ENCODE measurements at regions not wholly inside any gene's neighbourhood (a gene's known extent, or its start where the extent isn't known, plus 50 kb on each side); places are given as distances from the start of the nearest gene placed in this dataset.

DNA sequence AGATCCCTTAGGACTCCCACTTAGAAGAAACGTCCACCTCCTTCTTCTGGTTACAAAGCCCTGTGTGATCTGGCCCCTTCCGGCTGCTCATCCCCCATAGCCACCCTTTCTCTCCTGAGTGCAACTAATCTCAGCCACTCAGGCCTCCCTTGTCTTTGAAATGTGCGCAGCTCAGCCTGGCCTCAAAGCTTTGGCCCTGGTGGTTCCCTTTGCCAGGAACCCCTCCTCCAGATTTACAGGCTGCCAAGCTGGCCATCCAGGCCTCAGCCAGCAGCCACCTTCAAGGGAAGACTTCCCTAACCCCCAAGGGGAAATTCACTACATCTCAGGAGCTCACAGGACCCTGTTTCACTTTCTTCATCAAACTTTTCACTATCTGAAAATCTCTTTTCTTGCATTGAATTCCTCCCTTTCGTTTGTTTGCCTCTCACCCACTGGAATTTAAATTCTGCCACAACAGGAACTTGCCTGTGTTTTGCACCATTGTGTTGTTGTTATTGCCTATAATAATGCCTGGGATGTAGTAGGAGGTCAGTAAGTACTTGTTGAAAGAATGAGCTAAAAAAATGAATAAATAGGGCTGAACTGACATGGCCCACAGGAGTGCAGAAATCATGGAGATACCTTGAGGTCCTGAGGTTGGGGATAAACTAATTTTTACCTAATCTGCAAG is 109.5 kb upstream of the PFN2 start:
- DNase-seq = no peak

DNA sequence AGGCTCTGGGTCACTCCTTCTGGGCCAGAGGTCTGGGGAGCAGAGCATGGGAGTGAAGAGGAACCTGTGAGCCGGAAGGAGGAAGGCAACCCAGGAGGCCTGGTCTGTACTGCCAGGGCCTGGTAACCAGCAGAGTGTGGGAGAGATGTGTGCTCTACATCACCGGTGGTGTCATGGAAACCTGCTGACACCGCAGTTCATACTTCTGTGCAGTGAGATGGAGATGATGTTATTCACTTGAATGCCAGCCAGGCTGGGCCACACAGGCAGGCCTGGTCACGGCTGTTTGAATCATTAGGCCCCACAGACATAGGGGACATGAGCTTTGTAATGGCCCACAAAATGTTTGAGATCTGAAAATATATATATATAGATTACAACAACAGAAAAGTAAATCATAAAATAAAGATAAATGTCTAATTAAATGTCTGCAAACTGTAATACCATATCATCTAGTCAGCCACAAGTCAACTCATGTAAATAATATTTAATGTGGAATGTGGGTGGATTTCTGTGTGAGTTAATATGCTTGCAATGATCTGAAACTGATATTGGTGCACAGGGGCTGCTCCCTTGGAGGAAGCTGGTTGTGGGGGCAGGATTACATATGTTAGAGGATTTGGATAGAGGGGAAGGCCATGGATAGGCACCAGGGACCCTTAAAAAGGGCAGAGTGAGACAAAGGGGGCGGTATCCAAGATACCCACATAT is 108.5 kb upstream of the PFN2 start:
- no peak for DNase-seq

DNA sequence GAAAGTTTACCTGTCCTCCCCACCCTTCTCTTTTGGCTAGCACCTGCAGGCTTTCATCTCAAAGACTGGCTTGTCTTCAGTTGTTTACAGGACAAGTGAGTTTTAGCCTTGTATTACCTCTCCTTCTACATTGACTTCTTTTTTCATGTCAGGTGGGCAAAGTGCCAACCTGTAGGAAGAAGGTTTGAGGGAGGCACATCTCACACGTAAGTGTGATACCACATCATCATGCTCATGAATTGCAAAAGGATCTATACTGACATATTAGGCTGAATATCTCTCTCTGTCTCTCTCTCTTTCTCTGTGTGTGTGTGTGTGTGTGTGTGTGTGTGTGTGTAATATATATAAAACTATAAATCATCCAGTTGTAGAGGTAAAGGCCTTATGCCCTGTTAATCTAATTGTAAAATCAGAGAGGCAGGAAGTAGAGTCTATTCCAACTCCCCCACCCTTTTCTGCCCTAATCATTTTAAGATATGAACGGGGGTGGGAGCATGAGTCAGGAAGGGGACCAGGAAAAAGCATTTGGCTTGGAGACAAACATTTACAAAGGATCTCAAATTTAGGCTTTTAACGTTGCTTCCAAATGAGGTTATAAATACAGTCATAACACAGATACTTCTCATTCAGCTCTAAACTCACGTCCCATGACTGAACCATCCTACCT is 107.0 kb upstream of the PFN2 start:
- DNase-seq = no peak

DNA sequence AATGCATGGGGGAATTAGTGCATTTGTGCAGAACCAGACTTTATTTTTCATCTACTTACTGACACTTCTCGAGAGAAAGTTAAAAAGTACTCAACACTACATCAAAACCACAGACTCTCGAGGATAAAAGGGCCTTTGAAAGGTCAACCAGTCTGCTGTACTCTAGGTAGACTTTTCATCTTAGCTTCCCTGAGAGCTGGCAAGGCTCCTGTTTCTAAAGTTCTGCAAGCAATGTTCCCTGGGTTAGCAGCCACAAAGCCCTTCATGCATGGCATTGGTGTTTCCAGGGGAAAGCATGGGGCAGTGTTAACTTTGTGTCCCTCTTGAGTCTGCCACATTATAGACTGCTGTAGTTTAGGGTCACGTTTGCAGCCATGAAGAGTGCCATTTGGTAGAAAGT is 106.4 kb upstream of the PFN2 start:
- no peak for DNase-seq

DNA sequence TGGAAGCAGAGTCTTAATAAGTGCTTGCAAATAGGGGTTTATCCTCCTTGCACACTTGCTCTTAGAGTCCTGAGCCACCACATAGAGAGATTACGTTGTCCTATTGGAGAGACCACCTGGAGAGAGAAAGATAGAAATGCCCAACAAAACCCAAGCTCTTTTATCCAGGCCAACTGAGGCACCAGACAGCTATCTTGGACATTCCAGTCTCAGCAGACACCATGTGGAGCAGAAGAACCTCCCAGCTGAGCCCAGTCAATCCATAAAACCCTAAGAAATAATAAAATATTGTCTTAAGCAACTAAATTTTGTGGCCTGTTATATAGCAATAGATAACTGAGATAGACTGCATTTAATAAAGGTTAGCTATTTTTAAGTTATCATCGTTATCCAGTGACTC is 105.7 kb upstream of the PFN2 start:
- no peak for DNase-seq

DNA sequence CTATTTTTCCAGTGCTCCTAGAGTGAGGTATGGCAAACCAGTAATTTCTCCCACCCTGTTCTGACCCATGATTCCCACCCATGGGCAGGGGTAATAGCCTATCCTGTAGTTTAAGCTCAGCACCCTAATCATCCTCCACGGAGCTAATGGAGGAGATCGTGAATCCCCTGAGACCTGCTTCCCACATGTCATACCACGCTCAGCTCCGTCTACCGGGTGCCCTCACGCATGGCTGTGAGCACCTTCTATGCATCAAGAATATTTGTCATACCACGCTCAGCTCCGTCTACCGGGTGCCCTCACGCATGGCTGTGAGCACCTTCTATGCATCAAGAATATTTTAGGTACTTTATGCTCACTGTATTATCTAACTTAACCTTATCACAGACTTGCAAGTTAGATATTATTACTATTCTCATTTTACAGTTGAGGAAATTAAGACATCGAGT is 104.7 kb upstream of the PFN2 start:
- DNase-seq = no peak

DNA sequence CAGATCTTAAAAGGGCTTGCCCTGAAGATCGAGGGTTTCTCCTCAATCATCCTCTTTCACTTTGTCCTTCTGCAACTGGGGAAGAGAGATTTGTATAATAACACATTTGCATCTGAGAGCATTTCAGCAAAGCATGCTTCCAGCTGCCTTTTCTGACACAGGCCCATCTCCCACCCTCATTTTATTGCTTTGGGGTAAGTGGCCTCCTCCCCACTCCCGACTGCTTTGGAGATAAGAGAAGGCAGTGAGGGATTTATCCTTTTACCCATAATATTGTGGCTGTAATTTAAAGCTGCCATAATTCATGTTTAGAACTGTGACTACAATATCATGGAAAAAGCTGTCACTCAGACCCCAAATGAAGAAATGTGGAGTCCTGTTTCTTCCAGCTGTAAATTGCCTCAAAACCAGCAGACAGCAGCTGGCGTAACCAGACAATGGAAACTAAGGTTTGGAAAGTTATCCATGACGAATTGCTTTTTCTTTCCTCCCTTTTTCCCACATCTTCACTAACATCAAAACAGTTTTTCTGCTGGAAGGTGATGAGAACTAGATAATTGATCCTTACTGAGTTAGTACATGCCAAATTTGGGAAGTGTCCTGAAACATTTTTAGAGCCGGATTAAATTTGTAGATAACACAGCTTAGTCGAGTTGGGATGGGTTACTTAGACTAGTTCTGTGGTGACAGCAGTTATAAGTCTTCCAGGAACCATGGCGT is 104.2 kb upstream of the PFN2 start:
- no peak for DNase-seq

DNA sequence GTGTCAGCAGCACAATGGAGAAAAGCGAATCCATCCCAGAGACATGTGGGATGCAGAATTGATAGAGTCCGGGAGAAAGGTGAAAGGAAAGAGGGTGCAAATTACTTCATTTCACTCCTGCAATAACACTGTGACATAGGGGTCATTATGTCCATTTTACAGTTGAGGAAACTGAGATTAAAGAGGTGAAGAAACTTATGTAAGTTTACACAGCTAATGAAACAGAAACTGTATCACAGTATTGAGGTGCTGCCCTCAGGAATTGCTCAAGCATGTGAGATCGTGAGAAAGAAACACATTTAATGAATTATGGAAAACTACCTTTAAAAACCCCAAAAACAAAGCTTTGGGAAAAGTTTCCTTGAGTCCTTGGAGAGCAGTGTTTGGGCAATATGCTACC is 103.6 kb upstream of the PFN2 start:
- DNase-seq = no peak

DNA sequence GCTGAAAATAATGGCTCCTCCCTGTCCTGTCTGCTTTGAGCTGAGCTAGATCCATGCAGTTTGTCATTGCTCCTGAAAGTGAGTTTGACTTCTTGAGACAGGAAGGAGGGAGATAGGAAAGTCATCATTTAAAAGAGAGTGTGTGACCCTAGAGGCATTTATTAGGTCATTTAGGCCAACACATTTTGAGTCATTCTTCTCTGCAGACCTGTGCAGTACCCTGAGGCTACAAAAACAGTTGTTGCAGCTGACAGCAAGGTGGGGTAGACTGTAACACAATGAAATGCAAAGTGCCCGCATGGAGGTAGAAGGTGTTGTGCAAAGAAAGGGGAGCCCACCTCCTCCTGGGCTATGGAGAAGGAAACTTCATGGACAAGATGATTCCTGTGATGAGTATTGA is 102.8 kb upstream of the PFN2 start:
- DNase-seq = no peak

DNA sequence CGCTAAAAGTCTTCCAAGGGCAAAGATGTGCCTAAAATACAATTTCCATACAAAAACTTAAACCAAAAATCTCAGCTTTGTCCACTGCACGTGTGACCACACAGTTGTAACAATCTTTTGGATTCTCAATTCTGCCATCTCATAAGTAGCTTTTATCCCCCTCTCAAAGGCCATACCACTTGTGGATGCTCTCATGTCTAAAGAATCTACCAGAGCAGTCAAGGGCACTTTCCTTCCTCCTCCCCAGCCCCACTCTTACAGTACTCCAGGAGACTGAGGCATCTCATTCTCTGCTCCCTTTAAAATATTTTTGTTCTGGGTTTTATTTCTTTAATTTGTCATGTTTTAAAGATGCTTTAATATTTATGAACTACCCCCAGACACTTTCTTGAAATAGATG is 102.3 kb upstream of the PFN2 start:
- no peak for DNase-seq

DNA sequence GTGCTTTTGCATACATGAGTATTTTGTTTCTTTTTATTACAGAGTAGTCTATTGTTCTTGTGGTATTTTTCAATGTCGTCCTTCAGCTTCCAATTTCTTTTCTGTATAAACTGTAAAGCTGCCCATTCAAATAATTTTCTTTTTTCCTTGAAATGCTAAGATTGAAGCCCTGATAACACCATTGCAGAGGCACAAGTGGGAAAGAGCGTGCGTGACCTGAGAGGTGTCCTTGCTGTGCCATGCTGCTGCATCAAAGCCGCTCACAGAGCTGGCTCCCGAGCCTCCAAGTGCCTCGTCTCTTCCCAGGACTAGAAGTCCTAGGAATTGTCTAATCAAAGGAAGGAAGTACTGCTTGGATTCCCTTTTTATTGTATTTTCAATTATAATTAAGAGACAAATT is 101.9 kb upstream of the PFN2 start:
- no peak for DNase-seq

DNA sequence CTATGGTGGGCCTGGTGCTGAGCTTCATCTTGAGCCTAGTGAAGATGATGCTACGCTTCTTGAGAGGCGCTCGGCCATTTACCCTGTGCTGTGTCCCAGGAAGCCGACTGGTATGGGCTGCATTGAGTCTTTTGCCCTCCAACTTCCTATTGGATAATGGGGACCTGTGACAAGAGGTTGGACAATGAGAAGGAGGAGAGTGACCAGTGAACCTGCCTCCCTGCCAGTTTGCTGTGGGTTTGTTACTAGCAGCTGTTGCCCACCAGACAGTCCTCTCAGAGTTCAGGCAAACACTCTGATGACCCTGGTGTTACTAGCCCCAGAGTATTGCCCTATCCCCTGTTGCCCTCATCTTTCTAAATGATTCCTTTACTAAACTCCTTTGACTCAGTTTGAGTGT is 99.6 kb upstream of the PFN2 start:
- no peak for DNase-seq

DNA sequence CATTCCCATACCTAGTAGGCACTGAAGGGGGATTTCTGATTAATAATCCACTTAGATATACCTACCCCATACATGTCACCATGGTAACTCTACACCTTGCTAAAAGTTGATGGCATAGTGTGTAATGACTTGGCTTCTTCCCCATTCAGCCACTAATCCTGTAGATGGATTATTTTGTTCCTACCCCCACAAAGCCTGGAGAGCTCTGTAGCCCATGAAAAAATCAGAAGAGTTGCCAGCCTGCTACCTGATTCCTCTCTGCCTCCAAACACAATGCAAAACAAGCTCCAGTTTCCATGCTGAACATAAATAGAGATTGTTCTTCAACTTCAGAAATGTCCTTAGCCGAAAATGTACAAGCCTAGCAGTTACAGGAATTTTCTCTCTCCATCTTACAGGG is 98.9 kb upstream of the PFN2 start:
- no peak for DNase-seq

DNA sequence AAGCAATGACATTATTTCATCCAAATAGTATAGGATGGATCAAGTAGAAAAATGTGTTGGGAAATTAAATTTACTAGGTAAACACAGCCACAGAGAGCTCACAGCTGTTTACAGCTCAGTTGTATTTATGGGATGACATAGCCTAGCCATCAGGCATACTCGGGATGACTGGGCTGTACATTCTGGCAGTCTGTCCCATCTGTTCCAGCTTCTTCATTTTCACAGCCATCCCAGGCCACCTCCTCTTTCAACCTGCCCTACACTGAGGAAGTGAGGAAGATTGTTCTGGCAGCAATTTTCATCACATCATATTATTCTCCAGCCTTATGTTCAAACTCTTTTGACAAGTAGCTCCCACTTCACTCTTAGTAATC is 98.4 kb upstream of the PFN2 start:
- no peak for DNase-seq

DNA sequence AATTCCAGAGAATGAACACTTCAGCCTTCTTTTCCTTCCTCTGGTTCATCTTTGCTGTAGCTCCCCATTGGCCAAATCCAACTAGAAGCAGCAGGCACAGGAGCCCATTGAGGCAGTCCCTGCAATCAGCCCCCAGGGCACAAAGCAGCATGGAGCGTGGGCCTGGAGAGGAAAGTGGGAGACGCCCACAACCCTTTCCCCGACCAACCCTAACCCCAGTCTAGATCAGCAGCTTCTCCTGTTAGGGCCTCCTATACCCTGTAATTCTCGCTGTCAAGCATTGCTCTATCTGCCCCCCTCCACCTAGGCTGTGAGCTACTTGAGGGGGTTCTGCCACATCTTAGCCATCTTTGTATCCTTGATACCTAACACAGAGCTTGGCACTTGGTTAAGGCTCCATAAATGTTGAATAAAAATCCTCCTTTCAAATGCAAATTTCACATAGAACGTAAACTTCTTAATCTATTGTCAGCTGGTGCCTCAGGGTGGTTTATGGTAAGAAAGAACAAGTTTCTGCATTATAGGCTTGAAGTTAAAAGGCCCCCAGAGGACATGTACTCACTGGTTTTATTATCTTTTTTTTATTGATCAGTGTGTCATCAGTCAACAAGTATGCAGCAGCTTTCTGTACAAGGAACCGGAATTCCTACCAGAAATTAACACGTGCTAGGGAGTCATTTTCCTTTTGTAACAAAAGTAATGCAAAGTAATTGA is 97.9 kb upstream of the PFN2 start:
- no peak for DNase-seq

DNA sequence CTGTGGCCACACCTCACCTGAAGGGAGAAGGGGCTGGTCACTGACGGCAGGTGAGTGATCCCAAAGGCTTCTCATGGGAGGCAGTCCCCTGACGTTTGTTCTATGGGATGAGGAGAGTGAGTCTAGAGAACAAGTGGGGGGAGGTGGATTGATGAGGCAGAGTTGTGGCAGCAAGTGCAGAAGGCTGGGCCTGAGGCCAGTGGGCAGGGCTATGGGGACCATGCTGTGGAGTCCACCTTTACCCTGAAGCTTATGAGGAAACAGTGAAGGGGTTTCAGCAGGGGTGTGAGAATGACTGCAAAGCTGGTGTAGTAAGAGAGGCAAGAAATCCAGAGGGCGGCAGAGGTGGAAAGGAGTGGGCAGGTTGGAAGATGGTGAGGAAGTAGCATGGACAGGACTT is 96.9 kb upstream of the PFN2 start:
- no peak for DNase-seq

DNA sequence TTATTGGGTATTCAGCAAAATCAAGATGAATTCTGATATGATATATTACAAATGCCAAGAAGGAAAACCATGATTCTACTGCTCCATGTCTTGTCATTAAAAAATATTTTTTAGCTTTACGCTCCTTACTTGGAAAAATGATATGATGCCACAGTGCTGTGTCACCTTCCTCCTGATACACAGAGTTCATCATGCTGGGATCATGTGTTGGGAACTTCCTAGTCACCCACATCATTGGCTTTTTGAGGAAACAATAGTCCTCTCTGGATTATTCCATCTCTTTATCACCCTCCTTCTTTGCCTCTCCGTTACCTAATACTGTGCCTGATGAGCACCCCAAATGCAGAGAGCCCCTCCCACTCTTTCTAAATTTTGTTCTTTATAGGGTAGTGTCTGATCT is 94.3 kb upstream of the PFN2 start:
- peak; percentile 48 to 59 (median 49) for DNase-seq

DNA sequence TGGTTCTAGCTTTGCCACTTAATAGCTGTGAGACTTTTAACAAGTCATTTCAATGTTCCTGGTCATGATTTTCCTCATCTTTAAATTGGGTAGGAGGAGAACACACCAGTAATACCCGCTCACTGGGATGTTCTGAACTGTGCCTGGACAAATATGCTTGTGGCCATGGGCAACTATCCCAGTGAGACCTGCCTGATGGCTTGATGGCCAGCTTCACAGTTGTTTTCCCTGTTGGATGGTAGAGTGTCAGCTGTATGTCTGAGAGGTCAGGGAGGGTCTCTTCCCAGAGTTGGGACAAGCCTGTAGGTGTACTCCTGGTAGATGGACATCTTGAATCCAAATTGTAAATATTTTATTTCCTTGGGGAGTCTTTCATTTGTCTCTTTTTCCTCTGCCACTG is 92.5 kb upstream of the PFN2 start:
- DNase-seq = no peak

DNA sequence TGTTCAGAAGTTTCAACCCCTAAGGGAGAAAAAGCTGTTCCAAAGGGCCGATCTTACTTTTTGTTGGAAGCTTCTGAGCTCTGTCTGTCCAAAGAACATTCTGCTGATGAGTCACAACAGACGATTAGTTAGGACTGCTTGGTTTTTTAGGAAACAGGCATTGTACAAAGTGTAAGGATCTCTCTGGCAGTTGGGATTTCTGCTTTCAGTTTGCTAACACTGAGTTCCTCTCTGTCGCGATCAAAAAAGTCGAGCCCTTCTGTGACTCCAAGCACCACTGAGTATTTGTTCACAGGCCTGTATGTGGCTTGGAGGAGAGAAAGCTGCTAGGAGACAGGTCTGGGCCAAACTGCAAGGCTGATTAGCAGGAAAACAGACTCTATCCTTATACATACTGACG is 91.8 kb upstream of the PFN2 start:
- DNase-seq = peak in 1 of 3 donors; percentile 6

DNA sequence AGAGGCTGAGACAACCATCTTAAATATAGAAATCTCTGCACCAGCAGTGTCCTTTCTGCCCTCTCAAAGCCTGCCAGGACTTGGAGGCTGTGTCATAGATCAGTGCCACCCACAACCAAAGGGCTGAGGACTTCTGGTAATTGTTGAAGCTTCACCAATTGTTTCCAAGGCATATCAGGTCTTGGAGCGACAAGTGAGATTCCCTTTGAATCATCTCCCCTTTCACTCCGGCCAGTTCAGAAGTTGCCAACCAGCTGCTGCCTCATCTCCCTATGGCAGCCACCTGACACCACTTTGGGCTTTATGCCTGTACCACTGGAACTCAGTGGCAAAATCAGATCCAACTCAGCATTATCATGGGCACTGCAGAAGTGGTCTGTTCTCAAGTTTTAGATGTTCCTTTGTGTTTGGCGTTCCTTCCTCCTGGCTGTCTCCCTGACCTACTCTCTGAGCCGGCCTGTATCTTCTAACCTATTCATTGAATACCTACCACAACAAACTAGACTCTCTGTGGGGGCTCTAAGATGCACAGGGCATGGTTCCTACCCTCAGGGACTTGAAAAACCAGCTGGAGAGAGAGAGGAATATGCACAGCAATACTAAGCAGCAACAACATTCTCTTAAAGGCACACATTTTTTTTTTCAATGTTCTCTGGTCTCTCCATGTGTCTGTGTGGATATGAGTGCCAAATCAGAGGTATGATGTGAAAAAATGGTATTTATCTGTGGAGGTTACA is 90.8 kb upstream of the PFN2 start:
- DNase-seq = no peak

DNA sequence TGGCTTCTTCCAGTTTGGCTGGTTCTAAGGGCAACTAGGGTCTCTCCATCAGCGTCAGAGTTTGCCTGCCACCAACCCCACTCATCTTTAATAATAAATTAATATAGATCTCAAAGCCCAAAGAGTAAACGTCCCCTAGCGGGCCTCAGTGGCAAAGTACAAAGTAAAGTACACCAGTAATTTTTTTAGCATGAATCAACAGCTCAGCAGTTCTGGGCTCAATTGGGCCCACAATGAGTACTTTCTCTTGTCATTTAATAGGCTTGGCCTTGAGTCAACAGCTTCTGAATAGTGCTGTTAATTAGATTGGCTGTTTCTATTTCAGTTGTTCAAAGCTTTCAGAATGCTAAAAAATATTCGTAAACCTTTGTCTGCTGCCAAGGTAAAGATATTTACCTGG is 89.0 kb upstream of the PFN2 start:
- DNase-seq = no peak

DNA sequence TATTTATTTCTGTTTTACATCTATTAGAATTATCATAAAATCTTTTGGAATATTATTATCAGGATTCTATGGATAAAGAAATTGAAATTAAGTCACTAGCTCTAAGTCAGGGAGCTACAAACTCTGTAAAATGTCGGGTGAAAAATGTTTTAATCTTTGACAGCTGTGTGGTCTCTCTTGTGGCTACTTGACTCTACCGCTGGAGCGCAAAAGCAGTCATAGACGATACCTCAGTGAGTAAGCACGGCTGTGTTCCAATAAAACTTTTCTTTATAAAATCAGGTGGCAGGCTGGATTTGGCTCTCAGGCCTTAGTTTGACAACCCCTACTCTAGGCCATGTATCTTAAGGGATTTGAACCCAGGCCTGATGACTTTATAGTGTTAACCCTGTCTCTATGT is 88.5 kb upstream of the PFN2 start:
- DNase-seq = no peak
